AG04450 (cell line): ENCODE measurements at regions not wholly inside any gene's neighbourhood (a gene's known extent, or its start where the extent isn't known, plus 50 kb on each side); places are given as distances from the start of the nearest gene placed in this dataset.

Experiments used
- CTCF ChIA-PET: fragments of 300-600, 350-600 bp; formaldehyde crosslinking; extraction: SDS; loops from one replicate; lab custom pipeline; 2022; ENCODE audit warnings: antibody characterized with exemption, inconsistent platforms; lab: Charles Lee
- POLR2A ChIA-PET: fragments of 350-600 bp; formaldehyde crosslinking; extraction: SDS; loops from one replicate; lab custom pipeline; 2021; ENCODE audit warnings: antibody characterized with exemption, inconsistent platforms; lab: Yijun Ruan, JAX
- DNase-seq: peaks from one replicate; pipeline ENCODE4 v3.0.0-alpha.2; 2011; ENCODE audit warnings: low read depth, low spot score
- H3K27ac ChIP-seq: one replicate; pipeline ENCODE4 v1.5.1; 2012; ENCODE audit warnings: low read depth, low read length, control low read depth
- H3K27me3 ChIP-seq: one replicate; pipeline ENCODE4 v1.6.0; 2012; ENCODE audit warnings: low read length; ENCODE audit not compliant: control insufficient read depth, insufficient read depth
- H3K4me3 ChIP-seq: 2 replicates; pipeline ENCODE4 v1.5.1; 2011; ENCODE audit warnings: mild to moderate bottlenecking, low read depth, low read length, control low read depth
- H3K9me3 ChIP-seq: 2 replicates; pipeline ENCODE4 v1.5.1; 2012; ENCODE audit warnings: low read length; ENCODE audit not compliant: control insufficient read depth, insufficient read depth
- TF ChIP-seq, protein P1 (sequence below): IDR thresholded peaks from 2 replicates; pipeline ENCODE4 v1.5.1; 2011; ENCODE audit warnings: low read depth, low read length, control low read depth, inconsistent platforms

DNA sequence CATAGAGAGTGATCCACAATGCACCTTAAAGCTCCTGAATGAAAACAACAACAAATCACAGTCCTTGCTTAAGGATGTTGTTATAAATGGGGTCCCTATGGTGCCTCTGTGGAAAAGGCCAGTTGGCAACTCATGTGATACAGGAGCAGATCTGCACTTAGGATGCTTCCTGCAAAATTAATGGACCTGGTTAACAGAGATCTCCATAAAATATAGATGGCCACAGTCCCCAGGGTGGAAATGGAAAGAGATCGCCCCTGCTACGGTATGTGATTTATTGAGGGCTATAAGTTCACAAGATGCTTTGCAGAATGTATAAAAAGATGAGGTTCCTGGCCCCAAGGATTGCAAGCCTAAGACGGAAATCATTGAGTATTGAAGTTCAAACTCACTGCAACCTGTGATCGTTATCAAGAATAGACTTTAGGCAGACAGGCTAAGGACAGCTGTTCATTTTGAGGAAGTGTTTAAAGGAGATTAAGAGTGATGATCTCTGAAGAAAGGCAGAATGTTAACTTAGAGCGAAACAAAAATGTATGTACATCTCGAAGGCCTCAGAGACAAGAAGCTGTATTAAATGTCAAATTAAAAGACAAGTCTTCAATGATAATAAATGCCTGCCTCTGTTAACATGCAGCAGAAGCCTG lies 174.1 kb upstream of the PLPP4 start:
- H3K4me3 ChIP-seq: no peak overlapping the region
- H3K27me3 ChIP-seq: no peaks in the 10 kb centered on the region
- ChIA-PET CTCF (no interaction called here), POLR2A (no interaction called here)
- no peak overlapping the region for H3K27ac ChIP-seq
- TF ChIP-seq, protein P1, sequence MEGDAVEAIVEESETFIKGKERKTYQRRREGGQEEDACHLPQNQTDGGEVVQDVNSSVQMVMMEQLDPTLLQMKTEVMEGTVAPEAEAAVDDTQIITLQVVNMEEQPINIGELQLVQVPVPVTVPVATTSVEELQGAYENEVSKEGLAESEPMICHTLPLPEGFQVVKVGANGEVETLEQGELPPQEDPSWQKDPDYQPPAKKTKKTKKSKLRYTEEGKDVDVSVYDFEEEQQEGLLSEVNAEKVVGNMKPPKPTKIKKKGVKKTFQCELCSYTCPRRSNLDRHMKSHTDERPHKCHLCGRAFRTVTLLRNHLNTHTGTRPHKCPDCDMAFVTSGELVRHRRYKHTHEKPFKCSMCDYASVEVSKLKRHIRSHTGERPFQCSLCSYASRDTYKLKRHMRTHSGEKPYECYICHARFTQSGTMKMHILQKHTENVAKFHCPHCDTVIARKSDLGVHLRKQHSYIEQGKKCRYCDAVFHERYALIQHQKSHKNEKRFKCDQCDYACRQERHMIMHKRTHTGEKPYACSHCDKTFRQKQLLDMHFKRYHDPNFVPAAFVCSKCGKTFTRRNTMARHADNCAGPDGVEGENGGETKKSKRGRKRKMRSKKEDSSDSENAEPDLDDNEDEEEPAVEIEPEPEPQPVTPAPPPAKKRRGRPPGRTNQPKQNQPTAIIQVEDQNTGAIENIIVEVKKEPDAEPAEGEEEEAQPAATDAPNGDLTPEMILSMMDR: no peak
- no peak for DNase-seq
- H3K9me3 ChIP-seq: peaks cover 36% of the 10 kb centered on the region

DNA sequence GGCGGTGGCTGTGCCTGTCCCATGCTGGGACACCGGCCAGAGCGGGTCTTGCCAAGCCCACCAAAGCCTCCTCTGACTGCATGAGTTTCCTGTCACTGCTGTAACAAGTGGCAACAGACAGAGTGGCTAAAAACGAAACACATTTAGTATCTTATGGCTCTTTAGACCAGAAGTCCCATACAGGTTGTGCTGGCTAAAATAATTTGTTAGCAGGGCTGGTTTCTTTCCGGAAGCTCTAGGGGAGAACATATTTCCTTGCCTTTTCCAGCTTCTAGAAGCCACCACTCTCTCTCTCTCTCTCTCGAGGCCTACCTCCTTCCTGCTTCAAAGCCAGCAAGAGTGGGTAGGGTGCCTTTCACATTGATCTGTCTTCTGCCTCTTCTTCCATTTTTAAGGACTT lies 171.6 kb upstream of the PLPP4 start:
- ChIA-PET CTCF (no interaction called here), POLR2A (no interaction called here)
- no peak overlapping the region for H3K4me3 ChIP-seq
- H3K27ac ChIP-seq: no peak overlapping the region
- no peaks in the 10 kb centered on the region for H3K27me3 ChIP-seq
- peaks cover 37% of the 10 kb centered on the region for H3K9me3 ChIP-seq
- DNase-seq: no peak
- TF ChIP-seq, protein P1: no peak

DNA sequence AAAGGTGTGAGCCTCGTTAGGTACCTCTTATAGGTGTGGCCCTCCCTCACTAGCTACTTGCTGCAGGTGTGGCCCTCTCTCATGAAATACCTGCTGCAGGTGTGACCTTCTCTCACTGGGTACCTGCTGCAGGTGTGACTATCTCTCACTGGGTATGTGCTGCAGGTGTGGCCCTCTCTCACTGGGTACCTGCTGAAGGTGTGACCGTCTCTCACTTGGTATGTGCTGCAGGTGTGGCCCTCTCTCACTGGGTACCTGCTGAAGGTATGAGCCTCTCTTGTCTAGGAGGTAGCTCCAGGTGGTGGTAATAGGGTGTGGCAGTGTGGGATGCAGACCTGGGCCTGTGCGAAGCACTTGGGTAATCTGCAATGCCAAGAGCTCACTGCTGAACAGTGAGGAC lies 170.7 kb upstream of the PLPP4 start:
- DNase-seq: no peak
- CTCF ChIA-PET: no interaction called here

DNA sequence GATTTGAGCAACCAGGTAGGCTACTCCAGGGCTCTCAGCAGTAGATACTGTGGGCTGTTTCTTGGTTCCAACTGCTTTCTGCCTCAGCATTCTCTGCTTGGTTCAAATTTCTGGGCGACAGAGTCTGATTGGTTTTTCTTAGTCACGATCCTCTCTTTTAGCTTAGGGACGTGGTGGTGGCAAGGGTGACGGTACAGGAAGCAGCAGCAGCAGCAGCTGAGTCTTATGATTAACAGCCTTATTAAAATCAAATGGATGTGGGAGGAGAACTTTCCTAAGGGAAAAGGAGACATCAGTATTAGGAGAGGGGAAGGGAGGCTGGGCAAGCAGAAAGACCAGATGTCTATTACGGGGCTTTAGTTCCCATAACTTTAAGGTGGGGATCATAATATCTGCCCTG lies 156.5 kb upstream of the PLPP4 start:
- ChIA-PET POLR2A (no interaction called here), CTCF (no interaction called here)
- TF ChIP-seq, protein P1: no peak
- Histone ChIP-seq H3K27ac (no peak overlapping the region), H3K27me3 (no peaks in the 10 kb centered on the region), H3K4me3 (no peak overlapping the region), H3K9me3 (peaks cover 8% of the 10 kb centered on the region; the same call in 1 of the 2 replicates)
- DNase-seq: no peak

More for the DNA sequence above, 170.7 kb upstream of the PLPP4 start:
- Histone ChIP-seq H3K27me3 (no peaks in the 10 kb centered on the region), H3K27ac (no peak overlapping the region), H3K4me3 (no peak overlapping the region), H3K9me3 (peaks cover 39% of the 10 kb centered on the region)
- TF ChIP-seq, protein P1: no peak
- POLR2A ChIA-PET: no interaction called here

DNA sequence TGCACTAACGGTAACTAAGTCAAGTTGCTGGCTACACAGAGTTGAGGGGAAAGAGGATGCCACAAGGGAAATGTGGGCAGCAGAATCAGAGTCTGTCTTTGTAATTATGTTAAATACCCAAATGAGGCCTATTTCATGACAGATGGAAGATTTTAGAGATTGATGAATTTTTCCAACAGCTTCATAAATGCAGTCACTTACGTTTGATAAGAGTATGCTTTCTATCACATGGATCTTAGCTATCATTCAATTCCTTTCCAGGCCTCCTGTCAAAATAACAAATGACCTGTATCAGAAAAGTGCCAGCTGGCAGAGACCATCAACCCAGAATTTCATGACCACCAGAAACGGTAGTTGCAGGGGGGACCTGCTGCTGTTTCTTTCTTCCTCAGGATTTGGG lies 148.4 kb upstream of the PLPP4 start:
- Histone ChIP-seq H3K27ac (no peak overlapping the region), H3K4me3 (no peak overlapping the region), H3K27me3 (no peaks in the 10 kb centered on the region), H3K9me3 (peaks cover 3% of the 10 kb centered on the region; the same call in 1 of the 2 replicates)
- ChIA-PET CTCF (no interaction called here), POLR2A (no interaction called here)
- DNase-seq: no peak
- TF ChIP-seq, protein P1: no peak
